ENCODE measurements at regions not wholly inside any gene's neighbourhood (a gene's known extent, or its start where the extent isn't known, plus 50 kb on each side); places are given as distances from the start of the nearest gene placed in this dataset.

- Histone ChIP-seq H3K4me3 (no peak overlapping the region), H3K4me1 (no peaks in the 10 kb centered on the region)
- no peak for TF ChIP-seq CTCF (IDR thresholded peaks at IDR 0.05)
Observed at GRCh38 chr3:157754451-157754850, 251.2 kb upstream of the VEPH1 start.

GRCh38 chr3:157753787-157754136, 250.5 kb upstream of the VEPH1 start:
- Histone ChIP-seq H3K4me1 (no peaks in the 10 kb centered on the region), H3K4me3 (no peak overlapping the region), H3K36me3 (no peaks in the 10 kb centered on the region), H3K9me3 (no peaks in the 10 kb centered on the region), H3K27me3 (no peaks in the 10 kb centered on the region), H3K27ac (no peak overlapping the region)
- TF ChIP-seq CTCF (IDR thresholded peaks at IDR 0.05), result no peak
- DNase-seq (ENCODE audit: low spot score), result no peak

More at GRCh38 chr3:157754451-157754850, 251.2 kb upstream of the VEPH1 start:
- Histone ChIP-seq H3K36me3 (no peaks in the 10 kb centered on the region), H3K27ac (no peak overlapping the region), H3K9me3 (no peaks in the 10 kb centered on the region), H3K27me3 (no peaks in the 10 kb centered on the region)
- no peak for DNase-seq (ENCODE audit: low spot score)

- Histone ChIP-seq H3K36me3 (no peaks in the 10 kb centered on the region), H3K9me3 (no peaks in the 10 kb centered on the region), H3K27me3 (no peaks in the 10 kb centered on the region), H3K27ac (no peak overlapping the region), H3K4me3 (no peak overlapping the region), H3K4me1 (no peaks in the 10 kb centered on the region)
- no peak for TF ChIP-seq CTCF (IDR thresholded peaks at IDR 0.05)
- no peak for DNase-seq (ENCODE audit: low spot score)
Observed at GRCh38 chr3:157752956-157753786, 250.0 kb upstream of the VEPH1 start.

- no peak for DNase-seq (ENCODE audit: low spot score)
- Histone ChIP-seq H3K27me3 (no peaks in the 10 kb centered on the region), H3K4me3 (no peak overlapping the region), H3K4me1 (no peaks in the 10 kb centered on the region), H3K27ac (no peak overlapping the region), H3K36me3 (no peaks in the 10 kb centered on the region), H3K9me3 (no peaks in the 10 kb centered on the region)
- TF ChIP-seq CTCF (IDR thresholded peaks at IDR 0.05), result no peak
Observed at GRCh38 chr3:157752554-157752953, 249.3 kb upstream of the VEPH1 start.

- no peak overlapping the region for H3K4me3 ChIP-seq
- TF ChIP-seq CTCF (IDR thresholded peaks at IDR 0.05), result no peak
- no peaks in the 10 kb centered on the region for H3K4me1 ChIP-seq
Observed at GRCh38 chr3:157751386-157751785, 248.2 kb upstream of the VEPH1 start.

GRCh38 chr3:157746391-157746790, 243.2 kb upstream of the VEPH1 start:
- Histone ChIP-seq H3K27me3 (no peaks in the 10 kb centered on the region), H3K36me3 (no peaks in the 10 kb centered on the region), H3K9me3 (peaks cover 0 to 14% of the 10 kb centered on the region in 2 donors), H3K4me3 (no peak overlapping the region), H3K27ac (no peak overlapping the region), H3K4me1 (no peaks in the 10 kb centered on the region)
- no peak for DNase-seq (ENCODE audit: low spot score)
- TF ChIP-seq CTCF (IDR thresholded peaks at IDR 0.05), result no peak

More at GRCh38 chr3:157751386-157751785, 248.2 kb upstream of the VEPH1 start:
- no peak for DNase-seq (ENCODE audit: low spot score)
- no peaks in the 10 kb centered on the region for H3K27me3 ChIP-seq
- no peaks in the 10 kb centered on the region for H3K9me3 ChIP-seq
- no peak overlapping the region for H3K27ac ChIP-seq
- no peaks in the 10 kb centered on the region for H3K36me3 ChIP-seq

All from right atrium auricular region (tissue), 2 donors.